ENCODE measurements at regions not wholly inside any gene's neighbourhood (a gene's known extent, or its start where the extent isn't known, plus 50 kb on each side); places are given as distances from the start of the nearest gene placed in this dataset.

GRCh38 chr12:126780343-126780742 lies 1486.6 kb upstream of the TMEM132C start:
- no peak for ATAC-seq
- H4K20me1 ChIP-seq (ENCODE audit: control insufficient read depth, insufficient read depth) = no peaks in the 10 kb centered on the region
- intact Hi-C loops (cut with micrococcal nuclease; ENCODE audit: unreplicated experiment) = no loop called here
- no peak overlapping the region for H3K4me3 ChIP-seq
- no peak overlapping the region for H2AFZ ChIP-seq (ENCODE audit: control insufficient read depth, low read depth, low read length)
- ChIA-PET RAD21 (ENCODE audit: unreplicated experiment) (no interaction called here), CTCF (interaction anchor here (1.3 kb wide), 1 partner anchor 51 kb away, joined by 3 read pairs; no protein-coding TSS in a partner anchor), POLR2A (interaction anchor here (0.6 kb wide), 1 partner anchor 463 kb away, joined by 4 read pairs; no protein-coding TSS in a partner anchor), SMC1A (ENCODE audit: uncharacterized antibody, unreplicated experiment) (no interaction called here)
- BruUV-seq (replicated peaks) = no TSS peak
- in situ Hi-C loops (cut with MboI) = no loop called here
- no peak overlapping the region for H3K9ac ChIP-seq (ENCODE audit: control insufficient read depth, insufficient read depth, low read length)
- FAIRE-seq = no peak
- no peaks in the 10 kb centered on the region for H3K79me2 ChIP-seq (ENCODE audit: control insufficient read depth, insufficient read depth, low read length)
- no peak for DNase-seq (ENCODE audit: low read depth, low spot score)
- no peak overlapping the region for H3K4me2 ChIP-seq (ENCODE audit: control insufficient read depth, insufficient read depth)
- H3K36me3 ChIP-seq (ENCODE audit: control insufficient read depth in 2 of 2, insufficient read depth in 2 of 2, low read length in 1 of 2) = no peaks in the 10 kb centered on the region
- no peaks in the 10 kb centered on the region for H3K27me3 ChIP-seq (replicated peaks in 1 of 2; ENCODE audit: control insufficient read depth in 2 of 2, insufficient read depth in 2 of 2, low read length in 1 of 2)
- no peaks in the 10 kb centered on the region for H3K4me1 ChIP-seq (ENCODE audit: control insufficient read depth, insufficient read depth, low read length)
- 81% methylated on average over 5 of the region's 5 CpGs for WGBS (ENCODE audit: insufficient coverage, insufficient replicate concordance, low lambda C conversion rate, missing lambda C conversion rate)
- no peak overlapping the region for H3K27ac ChIP-seq (ENCODE audit: control insufficient read depth, insufficient read depth)
- H3K9me3 ChIP-seq (replicated peaks; ENCODE audit: control insufficient read depth, insufficient read depth, low read length) = no peaks in the 10 kb centered on the region; the same call in 2 of the 3 replicates
- TF ChIP-seq, protein P1, sequence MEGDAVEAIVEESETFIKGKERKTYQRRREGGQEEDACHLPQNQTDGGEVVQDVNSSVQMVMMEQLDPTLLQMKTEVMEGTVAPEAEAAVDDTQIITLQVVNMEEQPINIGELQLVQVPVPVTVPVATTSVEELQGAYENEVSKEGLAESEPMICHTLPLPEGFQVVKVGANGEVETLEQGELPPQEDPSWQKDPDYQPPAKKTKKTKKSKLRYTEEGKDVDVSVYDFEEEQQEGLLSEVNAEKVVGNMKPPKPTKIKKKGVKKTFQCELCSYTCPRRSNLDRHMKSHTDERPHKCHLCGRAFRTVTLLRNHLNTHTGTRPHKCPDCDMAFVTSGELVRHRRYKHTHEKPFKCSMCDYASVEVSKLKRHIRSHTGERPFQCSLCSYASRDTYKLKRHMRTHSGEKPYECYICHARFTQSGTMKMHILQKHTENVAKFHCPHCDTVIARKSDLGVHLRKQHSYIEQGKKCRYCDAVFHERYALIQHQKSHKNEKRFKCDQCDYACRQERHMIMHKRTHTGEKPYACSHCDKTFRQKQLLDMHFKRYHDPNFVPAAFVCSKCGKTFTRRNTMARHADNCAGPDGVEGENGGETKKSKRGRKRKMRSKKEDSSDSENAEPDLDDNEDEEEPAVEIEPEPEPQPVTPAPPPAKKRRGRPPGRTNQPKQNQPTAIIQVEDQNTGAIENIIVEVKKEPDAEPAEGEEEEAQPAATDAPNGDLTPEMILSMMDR (IDR thresholded peaks at IDR 0.05 in 2 of 3, conservative IDR thresholded peaks at IDR 0.05 in 1 of 3; ENCODE audit: control insufficient read depth in 2 of 3, extremely low read depth in 1 of 3, insufficient read depth in 1 of 3, low read depth in 3 of 3, low read length in 3 of 3) = no peak
- TF ChIP-seq, protein P2, sequence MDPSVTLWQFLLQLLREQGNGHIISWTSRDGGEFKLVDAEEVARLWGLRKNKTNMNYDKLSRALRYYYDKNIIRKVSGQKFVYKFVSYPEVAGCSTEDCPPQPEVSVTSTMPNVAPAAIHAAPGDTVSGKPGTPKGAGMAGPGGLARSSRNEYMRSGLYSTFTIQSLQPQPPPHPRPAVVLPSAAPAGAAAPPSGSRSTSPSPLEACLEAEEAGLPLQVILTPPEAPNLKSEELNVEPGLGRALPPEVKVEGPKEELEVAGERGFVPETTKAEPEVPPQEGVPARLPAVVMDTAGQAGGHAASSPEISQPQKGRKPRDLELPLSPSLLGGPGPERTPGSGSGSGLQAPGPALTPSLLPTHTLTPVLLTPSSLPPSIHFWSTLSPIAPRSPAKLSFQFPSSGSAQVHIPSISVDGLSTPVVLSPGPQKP (IDR thresholded peaks at IDR 0.05; ENCODE audit: low read depth, low read length) = no peak
- no peak for TF ChIP-seq PML (IDR thresholded peaks at IDR 0.05; ENCODE audit: low read length)
- TF ChIP-seq CHD2 (IDR thresholded peaks at IDR 0.05; ENCODE audit: borderline replicate concordance, low read depth, low read length) = no peak
- no peak for TF ChIP-seq KAT2A (conservative IDR thresholded peaks at IDR 0.05; ENCODE audit: control insufficient read depth, low read depth, low read length)
- no peak for TF ChIP-seq POLR2AphosphoS2 (IDR thresholded peaks at IDR 0.05; ENCODE audit: low read depth, low read length)
- TF ChIP-seq ZSCAN29 (IDR thresholded peaks at IDR 0.05) = no peak
- TF ChIP-seq, protein P3, sequence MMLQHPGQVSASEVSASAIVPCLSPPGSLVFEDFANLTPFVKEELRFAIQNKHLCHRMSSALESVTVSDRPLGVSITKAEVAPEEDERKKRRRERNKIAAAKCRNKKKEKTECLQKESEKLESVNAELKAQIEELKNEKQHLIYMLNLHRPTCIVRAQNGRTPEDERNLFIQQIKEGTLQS (IDR thresholded peaks at IDR 0.05; ENCODE audit: borderline replicate concordance, extremely low read depth, low read depth, low read length) = no peak
- TF ChIP-seq, protein P4, sequence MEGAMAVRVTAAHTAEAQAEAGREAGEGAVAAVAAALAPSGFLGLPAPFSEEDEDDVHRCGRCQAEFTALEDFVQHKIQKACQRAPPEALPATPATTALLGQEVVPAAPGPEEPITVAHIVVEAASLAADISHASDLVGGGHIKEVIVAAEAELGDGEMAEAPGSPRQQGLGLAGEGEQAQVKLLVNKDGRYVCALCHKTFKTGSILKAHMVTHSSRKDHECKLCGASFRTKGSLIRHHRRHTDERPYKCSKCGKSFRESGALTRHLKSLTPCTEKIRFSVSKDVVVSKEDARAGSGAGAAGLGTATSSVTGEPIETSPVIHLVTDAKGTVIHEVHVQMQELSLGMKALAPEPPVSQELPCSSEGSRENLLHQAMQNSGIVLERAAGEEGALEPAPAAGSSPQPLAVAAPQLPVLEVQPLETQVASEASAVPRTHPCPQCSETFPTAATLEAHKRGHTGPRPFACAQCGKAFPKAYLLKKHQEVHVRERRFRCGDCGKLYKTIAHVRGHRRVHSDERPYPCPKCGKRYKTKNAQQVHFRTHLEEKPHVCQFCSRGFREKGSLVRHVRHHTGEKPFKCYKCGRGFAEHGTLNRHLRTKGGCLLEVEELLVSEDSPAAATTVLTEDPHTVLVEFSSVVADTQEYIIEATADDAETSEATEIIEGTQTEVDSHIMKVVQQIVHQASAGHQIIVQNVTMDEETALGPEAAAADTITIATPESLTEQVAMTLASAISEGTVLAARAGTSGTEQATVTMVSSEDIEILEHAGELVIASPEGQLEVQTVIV (IDR thresholded peaks at IDR 0.05; ENCODE audit: borderline replicate concordance, partially characterized antibody) = no peak
- no peak for TF ChIP-seq HDAC6 (IDR thresholded peaks at IDR 0.05; ENCODE audit: unreplicated experiment)
- no peak for TF ChIP-seq POLR2AphosphoS5 (IDR thresholded peaks at IDR 0.05; ENCODE audit: low read length)
- TF ChIP-seq ZNF384 (IDR thresholded peaks at IDR 0.05; ENCODE audit: borderline replicate concordance, low read depth, low read length) = no peak
- no peak for TF ChIP-seq SREBF1 (IDR thresholded peaks at IDR 0.05; ENCODE audit: low read length)
- TF ChIP-seq IKZF2 (IDR thresholded peaks at IDR 0.05) = no peak
- TF ChIP-seq YY1 (IDR thresholded peaks at IDR 0.05; ENCODE audit: low read depth, low read length) = no peak
- TF ChIP-seq MXI1 (IDR thresholded peaks at IDR 0.05; ENCODE audit: low read depth, low read length) = no peak
- TF ChIP-seq EP300 (IDR thresholded peaks at IDR 0.05; ENCODE audit: borderline replicate concordance in 1 of 2, control insufficient read depth in 1 of 2, low read depth in 2 of 2, low read length in 2 of 2) = no peak
